ENCODE measurements at regions not wholly inside any gene's neighbourhood (a gene's known extent, or its start where the extent isn't known, plus 50 kb on each side); places are given as distances from the start of the nearest gene placed in this dataset.

DNA sequence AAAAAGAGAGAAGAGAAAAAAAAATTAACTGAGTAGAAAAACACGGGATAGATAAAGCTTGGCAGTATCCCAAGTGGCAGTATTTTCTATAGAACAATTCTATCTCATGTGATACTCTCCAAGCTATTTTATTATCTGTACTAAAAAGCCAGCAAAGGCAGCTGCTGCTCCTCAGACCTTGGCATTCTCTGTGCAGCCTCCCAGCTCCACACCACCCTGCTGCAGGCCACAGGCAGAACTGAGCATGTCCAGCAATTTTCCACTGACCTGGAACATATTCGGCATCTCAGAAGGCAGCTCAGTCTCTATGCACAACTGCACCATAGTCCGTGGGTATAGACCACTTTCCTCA is 1161.4 kb downstream of the IGSF11 start:
- no peaks in the 10 kb centered on the region for H3K27me3 ChIP-seq
- no peaks in the 10 kb centered on the region for H3K9me3 ChIP-seq
- no peaks in the 10 kb centered on the region for H3K36me3 ChIP-seq
- TF ChIP-seq POLR2A (IDR thresholded peaks at IDR 0.05), result no peak
- TF ChIP-seq, protein P1, sequence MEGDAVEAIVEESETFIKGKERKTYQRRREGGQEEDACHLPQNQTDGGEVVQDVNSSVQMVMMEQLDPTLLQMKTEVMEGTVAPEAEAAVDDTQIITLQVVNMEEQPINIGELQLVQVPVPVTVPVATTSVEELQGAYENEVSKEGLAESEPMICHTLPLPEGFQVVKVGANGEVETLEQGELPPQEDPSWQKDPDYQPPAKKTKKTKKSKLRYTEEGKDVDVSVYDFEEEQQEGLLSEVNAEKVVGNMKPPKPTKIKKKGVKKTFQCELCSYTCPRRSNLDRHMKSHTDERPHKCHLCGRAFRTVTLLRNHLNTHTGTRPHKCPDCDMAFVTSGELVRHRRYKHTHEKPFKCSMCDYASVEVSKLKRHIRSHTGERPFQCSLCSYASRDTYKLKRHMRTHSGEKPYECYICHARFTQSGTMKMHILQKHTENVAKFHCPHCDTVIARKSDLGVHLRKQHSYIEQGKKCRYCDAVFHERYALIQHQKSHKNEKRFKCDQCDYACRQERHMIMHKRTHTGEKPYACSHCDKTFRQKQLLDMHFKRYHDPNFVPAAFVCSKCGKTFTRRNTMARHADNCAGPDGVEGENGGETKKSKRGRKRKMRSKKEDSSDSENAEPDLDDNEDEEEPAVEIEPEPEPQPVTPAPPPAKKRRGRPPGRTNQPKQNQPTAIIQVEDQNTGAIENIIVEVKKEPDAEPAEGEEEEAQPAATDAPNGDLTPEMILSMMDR (IDR thresholded peaks at IDR 0.05), result no peak
- no peaks in the 10 kb centered on the region for H3K4me1 ChIP-seq
- H3K4me3 ChIP-seq, result no peak overlapping the region
- DNase-seq, result no peak
- no peak overlapping the region for H3K27ac ChIP-seq

DNA sequence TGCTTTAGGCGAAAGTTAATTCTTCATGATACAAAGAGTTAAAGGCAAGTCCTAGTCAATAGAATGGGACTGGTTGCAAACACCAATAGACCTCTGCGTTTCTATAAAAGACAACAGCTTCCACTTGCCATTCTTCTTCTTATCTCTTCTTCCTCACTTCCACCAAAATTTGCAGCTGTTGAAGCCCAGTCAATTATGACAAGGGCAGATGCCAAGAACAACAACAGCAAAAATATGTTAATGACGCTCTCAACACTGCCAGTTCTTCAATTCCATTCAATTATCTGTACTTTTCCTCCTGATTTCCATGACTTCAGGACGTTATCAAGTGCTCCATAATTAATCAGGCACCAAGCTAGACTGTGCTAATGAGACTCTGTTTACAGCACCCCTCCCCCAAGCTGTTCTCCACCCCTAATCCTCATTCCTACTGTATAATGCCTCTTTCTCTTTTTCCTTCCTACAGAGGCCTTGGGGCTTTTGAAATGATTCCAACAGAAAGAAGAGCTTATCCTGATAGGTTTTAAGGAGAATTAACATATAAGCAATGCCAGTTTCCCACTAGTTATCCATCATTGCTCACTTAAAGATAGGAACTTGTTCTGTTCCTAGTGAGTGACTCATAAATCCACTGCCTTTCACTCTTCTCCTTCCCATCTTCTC is 1160.5 kb downstream of the IGSF11 start:
- Histone ChIP-seq H3K27ac (no peak overlapping the region), H3K4me1 (no peaks in the 10 kb centered on the region), H3K4me3 (no peak overlapping the region), H3K27me3 (no peaks in the 10 kb centered on the region), H3K36me3 (no peaks in the 10 kb centered on the region), H3K9me3 (no peaks in the 10 kb centered on the region)
- TF ChIP-seq, protein P1 (IDR thresholded peaks at IDR 0.05), result no peak
- no peak for DNase-seq

DNA sequence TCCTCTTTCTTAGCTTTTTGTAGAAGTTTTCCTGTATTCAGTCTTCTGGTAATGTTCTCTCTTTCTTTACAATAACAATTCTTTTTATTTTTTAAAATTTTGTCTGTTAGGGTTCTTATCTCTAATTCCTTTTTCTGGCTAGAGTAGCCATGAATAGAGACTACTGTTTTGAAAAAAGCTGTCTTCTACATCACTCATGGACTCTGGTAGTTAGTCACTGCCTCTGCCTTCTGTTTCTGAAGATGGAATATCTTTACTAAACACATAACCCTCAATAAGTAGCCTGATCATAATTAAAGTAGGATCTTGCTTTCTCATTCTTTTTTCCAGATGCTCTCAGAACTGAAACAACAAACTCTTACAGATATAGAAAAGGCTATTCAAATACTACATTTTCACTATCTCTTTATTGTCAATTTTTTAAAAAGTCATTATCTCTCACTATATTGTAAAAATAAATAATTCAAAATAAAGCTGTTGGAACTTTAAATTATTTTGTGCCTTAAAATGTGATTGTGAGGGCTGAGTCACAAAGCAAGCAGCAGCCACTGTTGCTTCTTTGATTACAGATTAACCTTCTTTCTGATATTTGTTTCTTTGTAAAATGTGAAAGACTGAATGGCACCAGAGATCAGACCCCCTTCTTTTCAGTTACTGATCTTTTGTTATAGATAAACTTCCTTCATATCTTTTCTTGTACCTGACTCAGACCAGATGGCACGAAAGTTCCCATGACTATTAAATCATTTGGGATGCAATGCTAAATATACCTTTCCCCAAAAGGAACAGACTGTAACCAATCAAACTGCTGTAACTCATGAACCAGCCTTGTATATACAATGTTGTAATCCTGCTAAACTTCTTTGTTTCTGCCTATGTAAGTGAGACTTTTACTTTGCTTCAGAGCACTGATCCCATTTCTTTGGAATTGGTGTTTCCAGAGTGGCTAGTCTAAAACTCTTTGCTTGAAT is 1159.5 kb downstream of the IGSF11 start:
- H3K36me3 ChIP-seq, result no peaks in the 10 kb centered on the region
- H3K9me3 ChIP-seq, result no peaks in the 10 kb centered on the region
- no peak for DNase-seq
- H3K4me3 ChIP-seq, result no peak overlapping the region
- no peaks in the 10 kb centered on the region for H3K4me1 ChIP-seq
- no peaks in the 10 kb centered on the region for H3K27me3 ChIP-seq
- TF ChIP-seq, protein P1 (IDR thresholded peaks at IDR 0.05), result no peak
- no peak for TF ChIP-seq POLR2A (IDR thresholded peaks at IDR 0.05)
- H3K27ac ChIP-seq, result no peak overlapping the region

DNA sequence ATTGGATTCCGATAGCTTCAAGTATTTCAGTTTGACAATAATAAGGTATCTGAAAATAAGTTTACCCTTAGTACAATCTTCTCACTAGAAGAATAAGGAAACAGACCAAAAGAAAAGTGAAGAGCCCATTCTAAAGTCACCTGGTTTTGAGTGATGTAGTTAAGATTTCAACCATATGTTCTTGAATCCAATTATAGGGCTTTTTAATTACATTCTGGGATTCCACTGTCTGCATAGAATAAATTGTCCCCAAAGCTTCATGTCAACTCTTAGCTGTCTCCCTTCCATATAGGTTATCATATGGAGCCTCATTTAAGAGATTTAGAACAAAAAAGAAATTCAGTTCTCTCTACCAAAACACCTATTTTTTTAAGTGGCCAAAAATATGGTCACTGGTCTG is 1158.8 kb downstream of the IGSF11 start:
- H3K27ac ChIP-seq, result no peak overlapping the region
- no peaks in the 10 kb centered on the region for H3K9me3 ChIP-seq
- no peak for DNase-seq
- H3K36me3 ChIP-seq, result no peaks in the 10 kb centered on the region
- no peaks in the 10 kb centered on the region for H3K27me3 ChIP-seq
- no peak for TF ChIP-seq POLR2A (IDR thresholded peaks at IDR 0.05)
- TF ChIP-seq, protein P1 (IDR thresholded peaks at IDR 0.05), result no peak
- H3K4me3 ChIP-seq, result no peak overlapping the region
- no peaks in the 10 kb centered on the region for H3K4me1 ChIP-seq

DNA sequence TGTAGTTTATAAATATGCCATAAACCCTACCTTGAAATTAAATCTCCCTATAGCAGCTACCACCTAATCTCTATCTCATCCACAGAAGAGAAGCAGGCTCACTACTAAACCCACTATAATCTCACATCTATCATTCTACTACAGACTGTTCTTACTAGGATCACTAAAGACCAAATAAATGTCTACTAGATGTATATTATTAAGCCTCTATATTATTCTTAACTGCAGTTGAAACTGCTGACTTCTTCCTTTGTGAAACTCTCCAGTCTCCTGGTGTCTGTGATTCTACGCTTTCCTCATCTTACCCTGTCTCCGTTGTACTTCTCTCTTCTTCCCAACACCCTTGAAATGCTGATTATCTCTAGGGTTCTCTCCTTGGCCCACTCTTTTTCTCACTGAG is 1154.0 kb downstream of the IGSF11 start:
- Histone ChIP-seq H3K9me3 (no peaks in the 10 kb centered on the region), H3K27me3 (no peaks in the 10 kb centered on the region), H3K27ac (no peak overlapping the region), H3K4me1 (no peaks in the 10 kb centered on the region), H3K36me3 (no peaks in the 10 kb centered on the region), H3K4me3 (no peak overlapping the region)
- TF ChIP-seq, protein P1 (IDR thresholded peaks at IDR 0.05), result no peak
- TF ChIP-seq POLR2A (IDR thresholded peaks at IDR 0.05), result no peak
- DNase-seq, result no peak

Data from Peyer's patch (tissue), 4 donors.